Activated CD4-positive, alpha-beta memory T cell treated with anti-CD3 and anti-CD28 coated beads for 36 hours (primary cell): ENCODE measurements at regions not wholly inside any gene's neighbourhood (a gene's known extent, or its start where the extent isn't known, plus 50 kb on each side); places are given as distances from the start of the nearest gene placed in this dataset.

Experiments used
- CTCF ChIA-PET: fragments of 350-600 bp; sonication (Branson Sonifier 250); formaldehyde crosslinking; loops from one replicate; lab custom pipeline; 2021; ENCODE audit warnings: antibody characterized with exemption, inconsistent platforms; lab: Charles Lee
- POLR2A ChIA-PET: fragments of 350-600 bp; sonication (Branson Sonifier 250); formaldehyde crosslinking; loops from one replicate; lab custom pipeline; 2021; ENCODE audit warnings: antibody characterized with exemption; lab: Charles Lee
- DNase-seq: peaks from one replicate; pipeline ENCODE4 v3.0.0-alpha.2; 2020
- H3K27ac Mint-ChIP-seq: one replicate; pipeline ENCODE4 v1.8.0; 2021; ENCODE audit warnings: mixed read lengths
- H3K27me3 Mint-ChIP-seq: one replicate; pipeline ENCODE4 v1.8.0; 2021; ENCODE audit warnings: mixed read lengths
- H3K36me3 Mint-ChIP-seq: one replicate; pipeline ENCODE4 v1.8.0; 2021; ENCODE audit warnings: mixed read lengths
- H3K4me1 Mint-ChIP-seq: one replicate; pipeline ENCODE4 v1.8.0; 2021; ENCODE audit warnings: low read depth, mixed read lengths
- H3K4me3 Mint-ChIP-seq: one replicate; pipeline ENCODE4 v1.8.0; 2021; ENCODE audit warnings: mild to moderate bottlenecking, mixed read lengths
- H3K9me3 Mint-ChIP-seq: one replicate; pipeline ENCODE4 v1.8.0; 2021; ENCODE audit warnings: mixed read lengths
- intact Hi-C: fragments of 100-400 bp; cut with micrococcal nuclease; formaldehyde crosslinking; loops from one replicate; pipeline ENCODE4 v1.15.1; 2023

GRCh38 chr1:80413969-80414368 is 1386.8 kb upstream of the ADGRL2 start:
- H3K27me3 Mint-ChIP-seq: no peaks in the 10 kb centered on the region

DNA sequence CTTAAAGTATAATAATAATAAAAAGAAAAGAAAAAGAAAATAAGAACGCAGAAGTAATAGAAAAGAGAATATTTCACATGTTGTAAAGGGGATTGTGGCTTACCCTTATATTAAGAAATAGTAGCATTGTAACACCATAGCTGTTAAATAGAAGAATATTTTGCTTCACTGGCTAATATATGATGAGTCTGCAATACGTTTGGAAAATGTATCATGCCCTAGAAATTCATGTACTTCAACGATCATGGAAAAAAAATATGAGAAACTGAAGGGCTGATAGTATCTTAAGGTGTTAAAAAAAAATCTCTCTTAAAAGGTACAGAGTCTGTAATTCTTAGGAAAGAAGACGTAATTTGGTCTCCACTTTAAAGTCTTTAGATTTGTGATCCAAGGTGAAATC is 1390.5 kb upstream of the ADGRL2 start:
- no peaks in the 10 kb centered on the region for H3K9me3 Mint-ChIP-seq
- no peaks in the 10 kb centered on the region for H3K4me1 Mint-ChIP-seq
- intact Hi-C loops: no loop called here
- no peak overlapping the region for H3K27ac Mint-ChIP-seq
- DNase-seq: no peak
- no peaks in the 10 kb centered on the region for H3K27me3 Mint-ChIP-seq
- POLR2A ChIA-PET: no interaction called here
- no peak overlapping the region for H3K4me3 Mint-ChIP-seq
- CTCF ChIA-PET: no interaction called here
- H3K36me3 Mint-ChIP-seq: no peaks in the 10 kb centered on the region

More at GRCh38 chr1:80413969-80414368, 1386.8 kb upstream of the ADGRL2 start:
- no peaks in the 10 kb centered on the region for H3K4me1 Mint-ChIP-seq
- no peaks in the 10 kb centered on the region for H3K36me3 Mint-ChIP-seq
- no peaks in the 10 kb centered on the region for H3K9me3 Mint-ChIP-seq
- CTCF ChIA-PET: no interaction called here
- intact Hi-C loops: no loop called here
- no peak for DNase-seq
- H3K4me3 Mint-ChIP-seq: no peak overlapping the region
- no peak overlapping the region for H3K27ac Mint-ChIP-seq
- POLR2A ChIA-PET: no interaction called here

DNA sequence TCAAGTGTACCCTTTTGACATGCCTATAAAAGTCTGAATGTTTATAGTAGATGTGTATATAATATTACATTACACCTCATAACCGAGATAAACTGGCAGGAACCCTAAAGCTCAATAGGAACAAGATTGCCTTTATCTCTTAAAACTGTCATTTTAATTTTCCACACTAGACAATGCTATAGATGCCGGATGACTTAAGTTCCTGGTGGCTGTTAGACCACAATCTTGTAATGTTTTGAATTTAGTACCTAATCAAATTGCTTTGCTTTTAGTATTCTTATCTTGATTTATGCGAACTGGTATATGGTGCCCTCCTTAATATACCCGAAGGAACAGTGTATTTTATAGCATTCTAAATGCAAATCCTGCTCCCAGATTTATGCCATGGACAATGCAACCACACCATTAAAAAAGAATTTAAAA is 1397.0 kb upstream of the ADGRL4 start:
- H3K27me3 Mint-ChIP-seq: no peaks in the 10 kb centered on the region
- H3K4me3 Mint-ChIP-seq: no peak overlapping the region
- H3K36me3 Mint-ChIP-seq: no peaks in the 10 kb centered on the region
- H3K9me3 Mint-ChIP-seq: peaks cover 7% of the 10 kb centered on the region
- no peaks in the 10 kb centered on the region for H3K4me1 Mint-ChIP-seq
- no peak for DNase-seq
- CTCF ChIA-PET: no interaction called here
- H3K27ac Mint-ChIP-seq: no peak overlapping the region
- POLR2A ChIA-PET: no interaction called here
- intact Hi-C loops: no loop called here

- intact Hi-C loops: no loop called here
Observed at GRCh38 chr1:80402625-80403024, 1396.1 kb upstream of the ADGRL4 start.

DNA sequence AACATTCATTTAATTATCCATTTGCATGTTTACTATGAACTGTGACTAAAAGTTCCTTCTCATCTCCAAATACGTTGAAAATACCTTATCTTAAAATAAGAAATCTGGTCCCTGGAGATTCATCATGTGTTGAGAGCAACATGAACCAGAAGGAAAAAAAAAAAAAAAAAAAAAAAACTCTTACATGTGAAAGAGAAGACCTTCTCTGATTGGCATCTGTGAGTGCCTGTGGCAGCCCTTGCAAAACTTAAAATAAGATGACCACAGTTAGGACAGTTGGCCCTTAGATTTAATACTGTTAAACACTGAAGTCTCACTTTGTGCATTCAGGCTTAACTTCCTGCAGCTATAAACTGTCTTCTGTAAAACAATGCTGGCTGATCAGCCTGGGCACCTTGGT is 1395.2 kb upstream of the ADGRL4 start:
- no peak for DNase-seq
- H3K27ac Mint-ChIP-seq: no peak overlapping the region
- intact Hi-C loops: no loop called here
- no peaks in the 10 kb centered on the region for H3K27me3 Mint-ChIP-seq
- ChIA-PET POLR2A (no interaction called here), CTCF (no interaction called here)
- H3K36me3 Mint-ChIP-seq: no peaks in the 10 kb centered on the region
- H3K4me1 Mint-ChIP-seq: no peaks in the 10 kb centered on the region
- H3K4me3 Mint-ChIP-seq: no peak overlapping the region
- peaks cover 10% of the 10 kb centered on the region for H3K9me3 Mint-ChIP-seq

More at GRCh38 chr1:80402625-80403024, 1396.1 kb upstream of the ADGRL4 start:
- POLR2A ChIA-PET: no interaction called here
- CTCF ChIA-PET: no interaction called here
- Mint-ChIP-seq H3K27ac (no peak overlapping the region), H3K27me3 (no peaks in the 10 kb centered on the region), H3K4me3 (no peak overlapping the region), H3K4me1 (no peaks in the 10 kb centered on the region), H3K9me3 (peaks cover 8% of the 10 kb centered on the region), H3K36me3 (no peaks in the 10 kb centered on the region)
- DNase-seq: no peak

DNA sequence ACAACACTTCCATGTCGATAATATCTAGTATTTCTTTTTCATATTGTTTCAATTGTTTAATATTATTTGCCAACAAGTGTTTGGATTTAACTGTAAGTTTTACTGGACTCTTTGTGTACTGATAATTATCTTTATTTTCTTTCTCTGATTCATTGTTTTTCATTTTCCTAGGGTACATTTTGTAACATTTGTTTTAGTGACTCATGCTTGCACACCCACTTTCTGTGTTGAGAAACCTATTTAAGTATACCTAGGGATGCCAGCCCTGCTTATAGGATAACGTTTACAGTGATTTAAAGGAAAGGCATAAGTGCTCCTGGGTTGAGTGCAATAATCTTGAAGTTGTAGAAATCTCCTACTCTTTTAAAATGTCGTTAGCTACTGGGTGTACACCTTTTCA is 1386.0 kb upstream of the ADGRL4 start:
- ChIA-PET POLR2A (no interaction called here), CTCF (no interaction called here)

GRCh38 chr1:80385650-80386049 is 1379.1 kb upstream of the ADGRL4 start:
- H3K36me3 Mint-ChIP-seq: no peaks in the 10 kb centered on the region
- no peaks in the 10 kb centered on the region for H3K27me3 Mint-ChIP-seq
- intact Hi-C loops: no loop called here
- no peak overlapping the region for H3K27ac Mint-ChIP-seq
- DNase-seq: no peak
- peaks cover 18% of the 10 kb centered on the region for H3K9me3 Mint-ChIP-seq
- ChIA-PET POLR2A (no interaction called here), CTCF (no interaction called here)
- no peak overlapping the region for H3K4me3 Mint-ChIP-seq
- H3K4me1 Mint-ChIP-seq: no peaks in the 10 kb centered on the region

More for the DNA sequence above, 1386.0 kb upstream of the ADGRL4 start:
- no peak for DNase-seq
- no peaks in the 10 kb centered on the region for H3K36me3 Mint-ChIP-seq
- H3K4me3 Mint-ChIP-seq: no peak overlapping the region
- no peak overlapping the region for H3K27ac Mint-ChIP-seq
- intact Hi-C loops: no loop called here
- H3K27me3 Mint-ChIP-seq: no peaks in the 10 kb centered on the region
- no peaks in the 10 kb centered on the region for H3K4me1 Mint-ChIP-seq
- H3K9me3 Mint-ChIP-seq: peaks cover 16% of the 10 kb centered on the region

DNA sequence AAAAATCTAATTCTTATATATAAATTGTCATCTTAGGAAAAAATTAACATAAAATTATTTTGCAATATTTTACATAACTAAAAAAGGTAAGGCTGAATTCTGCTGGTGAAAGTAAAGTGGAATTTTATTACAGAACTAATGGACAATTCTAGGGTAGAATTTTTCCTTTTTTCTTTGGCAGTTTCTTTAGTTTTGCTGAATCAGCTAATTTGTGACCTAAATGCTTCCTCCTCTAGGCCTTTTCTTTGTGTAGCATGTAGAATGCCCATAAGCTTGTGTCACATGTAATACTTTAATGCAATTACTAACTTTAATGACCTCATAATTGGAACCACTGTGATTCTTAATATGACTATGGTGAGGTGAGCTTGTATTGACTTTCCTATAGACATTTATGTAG is 1378.4 kb upstream of the ADGRL4 start:
- intact Hi-C loops: no loop called here
- Mint-ChIP-seq H3K4me1 (no peaks in the 10 kb centered on the region), H3K36me3 (no peaks in the 10 kb centered on the region), H3K27me3 (no peaks in the 10 kb centered on the region), H3K27ac (no peak overlapping the region), H3K9me3 (peaks cover 18% of the 10 kb centered on the region), H3K4me3 (no peak overlapping the region)
- POLR2A ChIA-PET: no interaction called here
- CTCF ChIA-PET: no interaction called here
- DNase-seq: no peak

DNA sequence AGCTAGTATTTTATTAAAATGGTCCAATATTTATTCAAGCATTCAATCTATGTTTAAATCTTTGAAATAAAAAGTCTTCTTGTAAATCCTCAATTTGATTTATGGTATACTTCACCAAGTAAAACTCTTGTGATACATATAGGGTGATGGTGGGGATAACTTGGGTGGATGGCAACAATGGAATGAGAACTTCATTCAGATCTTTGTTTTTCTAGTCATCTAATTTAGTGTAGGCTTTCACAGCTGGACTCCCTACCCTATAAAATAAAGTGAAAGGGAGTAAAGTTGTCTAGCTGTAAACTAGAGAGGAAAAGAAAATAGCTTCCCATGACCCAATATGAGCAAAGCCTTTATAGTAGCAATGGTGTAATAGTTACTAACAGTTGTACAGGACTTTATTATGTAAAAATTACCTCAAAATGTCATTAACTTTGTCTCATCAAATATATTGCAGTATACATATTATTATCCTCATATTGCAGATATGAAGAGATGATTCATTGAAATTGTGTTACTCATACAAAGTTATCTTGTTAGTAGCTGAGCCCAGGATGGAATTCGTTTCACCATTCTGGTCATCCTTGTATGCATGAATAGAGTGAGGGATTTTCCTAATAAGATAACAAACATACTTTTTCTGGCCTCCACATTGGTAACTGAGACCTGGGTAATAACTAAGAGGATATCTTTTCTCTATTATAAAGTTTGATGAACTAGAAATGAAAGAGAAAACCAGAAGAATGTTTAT is 1377.7 kb upstream of the ADGRL4 start:
- intact Hi-C loops: no loop called here
- POLR2A ChIA-PET: no interaction called here
- Mint-ChIP-seq H3K27ac (no peak overlapping the region), H3K27me3 (no peaks in the 10 kb centered on the region), H3K36me3 (no peaks in the 10 kb centered on the region), H3K9me3 (peaks cover 12% of the 10 kb centered on the region), H3K4me1 (no peaks in the 10 kb centered on the region), H3K4me3 (no peak overlapping the region)
- CTCF ChIA-PET: no interaction called here
- no peak for DNase-seq

DNA sequence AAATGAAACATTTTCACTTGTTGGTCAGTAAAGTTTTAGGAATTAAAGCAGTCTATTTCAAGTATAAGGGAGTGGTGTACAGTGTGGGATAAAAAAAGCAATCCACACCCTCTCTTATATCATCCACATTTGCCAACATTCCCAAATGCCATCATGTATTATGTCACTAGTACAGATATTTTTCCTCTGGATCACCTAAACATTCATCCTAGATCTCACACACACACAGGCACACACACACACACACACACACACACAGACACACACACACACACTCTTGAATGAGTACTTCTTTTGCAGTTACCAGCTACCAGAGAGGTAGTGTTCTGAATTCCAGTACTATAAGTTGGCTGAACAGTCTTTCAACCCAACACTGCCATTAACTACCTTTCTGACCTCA is 1369.1 kb upstream of the ADGRL4 start:
- Mint-ChIP-seq H3K27me3 (no peaks in the 10 kb centered on the region), H3K27ac (no peak overlapping the region), H3K9me3 (peaks cover 4% of the 10 kb centered on the region), H3K4me3 (no peak overlapping the region), H3K36me3 (no peaks in the 10 kb centered on the region), H3K4me1 (no peaks in the 10 kb centered on the region)
- no peak for DNase-seq
- intact Hi-C loops: no loop called here
- POLR2A ChIA-PET: no interaction called here
- CTCF ChIA-PET: no interaction called here

- no peaks in the 10 kb centered on the region for H3K27me3 Mint-ChIP-seq
- intact Hi-C loops: no loop called here
- ChIA-PET POLR2A (no interaction called here), CTCF (no interaction called here)
- peaks cover 4% of the 10 kb centered on the region for H3K9me3 Mint-ChIP-seq
- DNase-seq: no peak
- no peak overlapping the region for H3K27ac Mint-ChIP-seq
- no peaks in the 10 kb centered on the region for H3K4me1 Mint-ChIP-seq
- H3K36me3 Mint-ChIP-seq: no peaks in the 10 kb centered on the region
- no peak overlapping the region for H3K4me3 Mint-ChIP-seq
Observed at GRCh38 chr1:80375109-80375508, 1368.6 kb upstream of the ADGRL4 start.

DNA sequence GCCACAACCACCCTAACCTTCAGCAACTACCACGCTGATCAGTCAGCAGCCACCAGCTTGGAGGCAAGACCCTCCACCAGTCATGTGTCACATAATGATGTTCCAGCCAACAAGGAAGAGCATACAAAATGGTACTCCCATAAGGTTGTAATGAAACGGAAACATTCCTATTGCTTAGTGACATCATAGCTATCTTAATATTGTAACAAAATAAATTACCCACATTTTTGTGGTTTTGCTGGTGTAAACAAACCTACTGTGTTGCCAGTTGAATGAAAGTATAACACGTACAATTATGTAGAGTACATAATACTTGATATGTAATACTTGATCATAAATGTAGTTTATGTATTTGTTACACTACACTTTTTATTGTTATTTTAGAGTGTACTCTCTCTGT is 1363.2 kb upstream of the ADGRL4 start:
- Mint-ChIP-seq H3K27ac (no peak overlapping the region), H3K9me3 (peaks cover 8% of the 10 kb centered on the region), H3K4me3 (no peak overlapping the region), H3K4me1 (no peaks in the 10 kb centered on the region), H3K27me3 (no peaks in the 10 kb centered on the region), H3K36me3 (no peaks in the 10 kb centered on the region)
- ChIA-PET CTCF (no interaction called here), POLR2A (no interaction called here)
- DNase-seq: no peak
- intact Hi-C loops: no loop called here

GRCh38 chr1:80367058-80367457 is 1360.5 kb upstream of the ADGRL4 start:
- H3K36me3 Mint-ChIP-seq: no peaks in the 10 kb centered on the region
- DNase-seq: no peak
- H3K4me1 Mint-ChIP-seq: no peaks in the 10 kb centered on the region
- H3K9me3 Mint-ChIP-seq: peaks cover 9% of the 10 kb centered on the region
- H3K4me3 Mint-ChIP-seq: no peak overlapping the region
- intact Hi-C loops: no loop called here
- no peaks in the 10 kb centered on the region for H3K27me3 Mint-ChIP-seq
- H3K27ac Mint-ChIP-seq: no peak overlapping the region
- POLR2A ChIA-PET: no interaction called here
- CTCF ChIA-PET: no interaction called here
